ENCODE measurements at regions not wholly inside any gene's neighbourhood (a gene's known extent, or its start where the extent isn't known, plus 50 kb on each side); places are given as distances from the start of the nearest gene placed in this dataset.
"Not testable (repeated sequence)": the region's sequence is repeated elsewhere in the genome, so short reads cannot be mapped to it uniquely, and the experiment has no call there.

DNA sequence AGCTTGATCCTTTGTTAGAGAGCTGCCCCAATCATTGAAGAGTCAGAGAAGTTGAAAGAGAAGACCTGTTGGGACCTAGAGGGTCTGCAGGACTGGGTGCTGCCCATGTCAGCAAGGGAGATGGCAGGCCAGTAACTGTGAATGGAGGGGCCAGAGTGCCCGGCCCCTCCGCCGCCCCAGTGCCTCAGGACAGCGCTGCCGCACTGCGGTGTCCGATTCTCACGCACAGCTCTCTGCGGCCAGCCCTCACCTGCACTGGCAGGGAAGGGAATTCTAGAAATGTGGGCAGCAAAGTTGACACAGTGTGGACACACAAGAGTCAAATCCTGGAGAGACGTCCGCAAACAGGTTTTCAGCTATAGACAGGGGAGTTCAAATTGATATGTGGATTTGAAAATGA, 373.5 kb downstream of the TCERG1L start:
- no peaks in the 10 kb centered on the region for H3K9me3 ChIP-seq
- no peak overlapping the region for H3K4me3 ChIP-seq

DNA sequence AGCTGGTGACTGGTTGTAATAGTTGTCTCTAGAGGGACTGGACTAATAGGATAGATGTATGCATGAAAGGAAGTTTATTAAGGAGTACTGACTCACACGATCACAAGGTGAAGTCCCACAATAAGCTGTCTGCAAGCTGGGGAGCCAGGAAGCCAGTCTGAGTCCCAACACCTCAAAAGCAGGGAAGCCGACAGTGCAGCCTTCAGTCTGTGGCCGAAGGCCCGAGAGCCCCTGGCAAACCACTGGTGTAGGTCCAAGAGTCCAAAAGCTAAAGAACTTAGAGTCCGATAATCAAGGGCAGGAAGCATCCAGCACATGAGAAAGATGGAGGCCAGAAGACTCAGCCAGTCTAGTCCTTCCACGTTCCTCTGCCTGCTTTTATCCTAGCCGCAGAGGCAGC, 372.6 kb downstream of the TCERG1L start:
- not testable (repeated sequence) for DNase-seq, H3K36me3 ChIP-seq, H3K27me3 ChIP-seq, H3K27ac ChIP-seq, H3K9me3 ChIP-seq, H3K4me3 ChIP-seq, H3K4me1 ChIP-seq

More for the DNA sequence above, 373.5 kb downstream of the TCERG1L start:
- Histone ChIP-seq H3K36me3 (no peaks in the 10 kb centered on the region), H3K27ac (no peak overlapping the region), H3K27me3 (no peaks in the 10 kb centered on the region), H3K4me1 (no peaks in the 10 kb centered on the region)
- DNase-seq = no peak
- no peak for TF ChIP-seq POLR2A (IDR thresholded peaks at IDR 0.05)
- TF ChIP-seq, protein P1, sequence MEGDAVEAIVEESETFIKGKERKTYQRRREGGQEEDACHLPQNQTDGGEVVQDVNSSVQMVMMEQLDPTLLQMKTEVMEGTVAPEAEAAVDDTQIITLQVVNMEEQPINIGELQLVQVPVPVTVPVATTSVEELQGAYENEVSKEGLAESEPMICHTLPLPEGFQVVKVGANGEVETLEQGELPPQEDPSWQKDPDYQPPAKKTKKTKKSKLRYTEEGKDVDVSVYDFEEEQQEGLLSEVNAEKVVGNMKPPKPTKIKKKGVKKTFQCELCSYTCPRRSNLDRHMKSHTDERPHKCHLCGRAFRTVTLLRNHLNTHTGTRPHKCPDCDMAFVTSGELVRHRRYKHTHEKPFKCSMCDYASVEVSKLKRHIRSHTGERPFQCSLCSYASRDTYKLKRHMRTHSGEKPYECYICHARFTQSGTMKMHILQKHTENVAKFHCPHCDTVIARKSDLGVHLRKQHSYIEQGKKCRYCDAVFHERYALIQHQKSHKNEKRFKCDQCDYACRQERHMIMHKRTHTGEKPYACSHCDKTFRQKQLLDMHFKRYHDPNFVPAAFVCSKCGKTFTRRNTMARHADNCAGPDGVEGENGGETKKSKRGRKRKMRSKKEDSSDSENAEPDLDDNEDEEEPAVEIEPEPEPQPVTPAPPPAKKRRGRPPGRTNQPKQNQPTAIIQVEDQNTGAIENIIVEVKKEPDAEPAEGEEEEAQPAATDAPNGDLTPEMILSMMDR (IDR thresholded peaks at IDR 0.05) = no peak

DNA sequence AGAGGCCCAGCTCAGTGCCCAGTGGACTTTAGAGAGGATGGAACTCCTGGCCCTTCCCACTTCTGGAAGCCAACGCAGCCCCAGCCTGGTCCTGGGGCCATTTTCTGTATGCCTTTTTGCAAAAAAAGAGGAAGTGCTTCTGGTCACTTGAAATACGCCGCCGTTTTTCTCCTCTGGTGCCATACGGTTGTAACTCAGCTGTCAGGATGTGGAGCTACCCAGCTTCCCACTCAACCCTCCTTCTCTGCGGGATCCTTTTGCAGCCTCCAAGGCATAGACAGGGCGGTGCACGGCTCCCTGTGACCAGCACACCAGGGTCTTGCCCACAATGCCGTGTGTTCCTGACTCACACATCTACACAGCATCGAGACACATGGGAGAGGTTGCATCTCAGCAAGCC, 369.6 kb downstream of the TCERG1L start:
- Histone ChIP-seq H3K27me3 (no peaks in the 10 kb centered on the region), H3K27ac (no peak overlapping the region), H3K36me3 (no peaks in the 10 kb centered on the region), H3K4me3 (no peak overlapping the region), H3K9me3 (no peaks in the 10 kb centered on the region), H3K4me1 (no peaks in the 10 kb centered on the region)
- no peak for DNase-seq
- TF ChIP-seq POLR2A (IDR thresholded peaks at IDR 0.05) = no peak
- TF ChIP-seq, protein P1 (IDR thresholded peaks at IDR 0.05) = no peak

DNA sequence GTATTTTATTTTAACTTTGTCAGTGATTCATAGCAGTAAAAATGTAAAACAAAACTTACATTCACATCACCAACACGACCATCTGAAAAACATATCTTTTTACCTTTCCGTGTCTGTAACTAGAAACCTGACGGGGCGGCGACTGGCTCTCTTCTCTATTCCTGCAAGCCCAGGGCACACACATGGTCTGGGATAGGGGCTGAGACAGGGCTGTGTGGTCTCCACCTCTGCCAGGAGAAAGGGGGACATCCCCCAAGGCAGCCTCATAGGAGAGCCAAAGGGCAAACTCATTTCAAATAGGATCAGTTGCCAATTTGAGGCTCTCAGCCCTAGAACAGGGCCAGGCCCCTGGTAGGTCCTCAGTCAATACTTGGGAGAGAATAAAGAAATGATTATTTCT, 359.4 kb downstream of the TCERG1L start:
- no peak overlapping the region for H3K4me3 ChIP-seq
- no peaks in the 10 kb centered on the region for H3K9me3 ChIP-seq
- no peak for DNase-seq
- no peaks in the 10 kb centered on the region for H3K27me3 ChIP-seq
- TF ChIP-seq, protein P1 (IDR thresholded peaks at IDR 0.05) = no peak
- no peak for TF ChIP-seq POLR2A (IDR thresholded peaks at IDR 0.05)
- H3K4me1 ChIP-seq = no peaks in the 10 kb centered on the region
- H3K27ac ChIP-seq = no peak overlapping the region
- H3K36me3 ChIP-seq = no peaks in the 10 kb centered on the region

DNA sequence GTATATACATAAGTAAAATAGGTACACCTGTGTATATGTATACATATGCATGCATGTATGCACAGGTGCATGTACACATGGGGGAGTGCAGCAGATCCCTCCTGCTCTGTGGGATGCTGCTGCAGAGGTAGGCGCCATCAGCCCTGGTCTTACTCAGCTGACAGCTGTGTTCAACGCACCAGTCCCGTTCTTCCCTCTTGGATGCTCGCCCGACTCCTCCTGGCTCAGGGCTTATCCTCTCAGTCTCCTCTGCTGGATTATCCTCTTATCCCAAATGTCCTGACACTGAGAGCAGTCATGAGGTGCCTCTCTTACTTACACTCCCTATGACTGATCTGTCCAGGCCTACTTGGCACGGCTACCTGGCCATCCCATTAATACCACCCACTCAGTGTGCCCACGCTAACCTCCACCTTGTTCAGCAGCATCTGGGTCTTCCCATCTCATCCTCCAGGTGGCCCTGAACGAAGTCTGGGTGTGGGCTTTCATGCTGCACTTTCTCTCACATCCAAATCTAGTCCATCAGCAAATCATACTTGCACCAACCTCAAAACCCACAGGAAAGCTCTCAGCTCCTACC, 357.1 kb downstream of the TCERG1L start:
- H3K27me3 ChIP-seq = no peaks in the 10 kb centered on the region
- no peaks in the 10 kb centered on the region for H3K4me1 ChIP-seq
- no peaks in the 10 kb centered on the region for H3K9me3 ChIP-seq
- no peak for DNase-seq
- no peak overlapping the region for H3K4me3 ChIP-seq
- H3K27ac ChIP-seq = no peak overlapping the region
- no peaks in the 10 kb centered on the region for H3K36me3 ChIP-seq
- TF ChIP-seq, protein P1 (IDR thresholded peaks at IDR 0.05) = no peak
- TF ChIP-seq POLR2A (IDR thresholded peaks at IDR 0.05) = no peak

DNA sequence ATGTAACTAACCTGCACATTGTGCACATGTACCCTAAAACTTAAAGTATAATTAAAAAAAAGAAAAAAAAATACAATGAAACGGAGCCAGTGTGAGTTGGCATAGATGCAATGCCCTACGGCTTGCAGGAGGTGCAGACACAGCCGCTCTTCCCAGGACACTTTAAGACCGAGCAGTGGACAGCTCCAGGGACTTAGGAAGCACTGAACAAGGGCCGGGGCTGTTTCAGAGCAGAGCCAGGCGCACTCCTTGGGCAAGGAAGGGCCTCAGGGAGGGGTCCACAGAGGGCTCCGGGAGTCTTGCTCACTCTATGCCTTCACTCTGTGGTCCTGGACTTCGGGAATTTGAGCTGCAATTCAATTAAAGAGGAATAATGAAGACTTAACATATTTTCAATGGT, 355.3 kb downstream of the TCERG1L start:
- H3K9me3 ChIP-seq = no peaks in the 10 kb centered on the region
- H3K4me3 ChIP-seq = no peak overlapping the region
- H3K4me1 ChIP-seq = no peaks in the 10 kb centered on the region
- TF ChIP-seq, protein P1 (IDR thresholded peaks at IDR 0.05) = no peak
- TF ChIP-seq POLR2A (IDR thresholded peaks at IDR 0.05) = no peak
- H3K36me3 ChIP-seq = no peaks in the 10 kb centered on the region
- H3K27me3 ChIP-seq = no peaks in the 10 kb centered on the region
- DNase-seq = no peak
- H3K27ac ChIP-seq = no peak overlapping the region

Data from Peyer's patch (tissue), 4 donors.